HepG2 (cell line): ENCODE measurements at regions not wholly inside any gene's neighbourhood (a gene's known extent, or its start where the extent isn't known, plus 50 kb on each side); places are given as distances from the start of the nearest gene placed in this dataset.

Experiments used
- ATAC-seq: fragments of 200-7000 bp; cut with Tn5 transposase; 3 replicates; pipeline ENCODE4 v1.9.1; 2020; ENCODE audit warnings: mild to moderate bottlenecking, moderate library complexity
- BruUV-seq: library from RNA; stranded (reverse); fragments of 400-500 nt; replicated peaks from 2 replicates; lab custom pipeline; 2021; lab: Mats Ljungman, UMichigan
- CTCF ChIA-PET: fragments of 300-600 bp; formaldehyde crosslinking; extraction: SDS; loops from one replicate; lab custom pipeline; 2021; ENCODE audit warnings: low total read pairs, inconsistent platforms, low intra/inter-chr PET ratio; lab: Yijun Ruan, JAX
- POLR2A ChIA-PET: fragments of 350-600 bp; sonication (Branson Sonifier 250); formaldehyde crosslinking; loops from one replicate; lab custom pipeline; 2020; ENCODE audit warnings: antibody characterized with exemption, inconsistent platforms; lab: Yijun Ruan, JAX
- DNase-seq: peaks from one replicate; pipeline ENCODE4 v3.0.0-alpha.2; 2015; ENCODE audit warnings: low spot score
- FAIRE-seq: peaks from 3 replicates; lab custom pipeline; 2011; peaks lifted over from hg19 to GRCh38; lab: Jason Lieb, UNC
- H2AFZ ChIP-seq: one replicate; pipeline ENCODE4 v1.6.1; 2011; ENCODE audit warnings: low read length, inconsistent platforms
- H3K27ac ChIP-seq: fragments of 300-600 bp; 3 replicates; pipeline ENCODE4 v1.8.0; 2011; ENCODE audit warnings: mixed run types, mild to moderate bottlenecking, mixed read lengths, low read length, inconsistent platforms; ENCODE audit not compliant: insufficient read depth; ENCODE audit errors: extremely low read length
- H3K27me3 ChIP-seq, 2 experiments: fragments of 200-600 bp in 1 of 2; 2 replicates in 1 of 2; 3 replicates in 1 of 2; pipeline versions ENCODE4 v1.6.0 to v1.8.0; 2011; ENCODE audit warnings: low read length in 2 of 2, mild to moderate bottlenecking in 2 of 2, moderate library complexity in 2 of 2, inconsistent platforms in 1 of 2; ENCODE audit not compliant: insufficient read depth in 2 of 2, control insufficient read depth in 1 of 2
- H3K36me3 ChIP-seq, 2 experiments: fragments of 200-600 bp in 1 of 2; replicated peaks in 1 of 2; 2 replicates in 1 of 2; 3 replicates in 1 of 2; pipeline versions ENCODE4 v1.5.1 to v1.8.0; 2011; ENCODE audit warnings: low read length in 2 of 2, inconsistent platforms in 1 of 2; ENCODE audit not compliant: insufficient read depth in 2 of 2, control insufficient read depth in 1 of 2
- H3K4me1 ChIP-seq: 2 replicates; pipeline ENCODE4 v1.5.1; 2012; ENCODE audit warnings: low read length, inconsistent platforms; ENCODE audit not compliant: insufficient read depth
- H3K4me2 ChIP-seq: 2 replicates; pipeline ENCODE4 v1.6.0; 2011; ENCODE audit warnings: low read depth, low read length, inconsistent platforms
- H3K4me3 ChIP-seq, 3 experiments: fragments of 200-600 bp in 1 of 3; sonication (generic), shearing (Covaris generic) in 1 of 3; replicated peaks in 1 of 3; 2 replicates each; pipeline ENCODE4 v1.5.1; 2011 to 2016; ENCODE audit warnings: low read length in 3 of 3, inconsistent platforms in 2 of 3, low read depth in 2 of 3, mild to moderate bottlenecking in 2 of 3, control low read depth in 1 of 3, mixed read lengths in 1 of 3; ENCODE audit not compliant: insufficient read depth in 1 of 3
- H3K79me2 ChIP-seq: one replicate; pipeline ENCODE4 v1.6.1; 2011; ENCODE audit warnings: low read length, inconsistent platforms; ENCODE audit not compliant: insufficient read depth
- H3K9ac ChIP-seq: 2 replicates; pipeline ENCODE4 v1.6.0; 2011; ENCODE audit warnings: mild to moderate bottlenecking, low read depth, low read length, inconsistent platforms; ENCODE audit not compliant: insufficient read depth
- H3K9me3 ChIP-seq: 2 replicates; pipeline ENCODE4 v1.5.1; 2012; ENCODE audit warnings: mild to moderate bottlenecking, low read length
- H4K20me1 ChIP-seq: 2 replicates; pipeline ENCODE4 v1.6.0; 2011; ENCODE audit warnings: inconsistent platforms, mild to moderate bottlenecking, low read length, moderate library complexity; ENCODE audit not compliant: insufficient read depth
- DMTF1 ChIP-seq: sonication (generic); formaldehyde crosslinking; IDR thresholded peaks from 2 replicates; pipeline ENCODE4 v1.4.0; 2020; ENCODE audit warnings: mild to moderate bottlenecking, missing genetic modification reagents
- LBX2 ChIP-seq: sonication (generic); formaldehyde crosslinking; IDR thresholded peaks from 2 replicates; pipeline ENCODE4 v1.5.0; 2020; ENCODE audit warnings: missing genetic modification reagents, mild to moderate bottlenecking, borderline replicate concordance
- NAIF1 ChIP-seq: sonication (generic); formaldehyde crosslinking; IDR thresholded peaks from 2 replicates; pipeline ENCODE4 v1.5.0; 2020; ENCODE audit warnings: mild to moderate bottlenecking, missing genetic modification reagents, borderline replicate concordance
- PAX8 ChIP-seq: sonication (generic); formaldehyde crosslinking; IDR thresholded peaks from 2 replicates; pipeline ENCODE4 v1.8.0; 2022; ENCODE audit warnings: mild to moderate bottlenecking, missing genetic modification reagents, borderline replicate concordance
- RAD51 ChIP-seq: fragments of 450-650 bp; IDR thresholded peaks from 2 replicates; pipeline ENCODE4 v1.6.1; 2016; ENCODE audit warnings: borderline replicate concordance
- TARDBP ChIP-seq: sonication (generic); formaldehyde crosslinking; IDR thresholded peaks from 2 replicates; pipeline ENCODE4 v1.8.0; 2022; ENCODE audit warnings: mild to moderate bottlenecking, missing genetic modification reagents
- TRIM24 ChIP-seq: sonication (generic); formaldehyde crosslinking; IDR thresholded peaks from 2 replicates; pipeline ENCODE4 v1.8.0; 2022; ENCODE audit warnings: mild to moderate bottlenecking, missing genetic modification reagents
- ZBTB34 ChIP-seq: sonication (generic); formaldehyde crosslinking; IDR thresholded peaks from 2 replicates; pipeline ENCODE4 v1.8.0; 2022; ENCODE audit warnings: mild to moderate bottlenecking, missing genetic modification reagents
- ZNF431 ChIP-seq: sonication (generic); formaldehyde crosslinking; IDR thresholded peaks from 2 replicates; pipeline ENCODE4 v1.9.0; 2022; ENCODE audit warnings: missing genetic modification reagents, low read depth, mild to moderate bottlenecking, borderline replicate concordance
- ZNF839 ChIP-seq: sonication (generic); formaldehyde crosslinking; IDR thresholded peaks from 2 replicates; pipeline ENCODE4 v1.4.0; 2020; ENCODE audit warnings: missing genetic modification reagents, mild to moderate bottlenecking, borderline replicate concordance
- ZNF883 ChIP-seq: sonication (generic); formaldehyde crosslinking; IDR thresholded peaks from 2 replicates; pipeline ENCODE4 v1.5.1; 2020; ENCODE audit warnings: mild to moderate bottlenecking, missing genetic modification reagents; ENCODE audit errors: not compliant biosample characterization
- WGBS: methylation state at CpG from one replicate; pipeline ENCODE4 v1.1.6; 2017; ENCODE audit warnings: low lambda C conversion rate; 5-methylcytosine and 5-hydroxymethylcytosine counted together
- in situ Hi-C: cut with HindIII; loops from 2 replicates; pipeline ENCODE4 v1.10.0; 2017; ENCODE audit warnings: low pct_unique_long_range_greater_than_20kb; ENCODE audit not compliant: extremely low pct_ligation_motif_present
- intact Hi-C: fragments of 100-400 bp; cut with micrococcal nuclease; formaldehyde crosslinking; loops from one replicate; pipeline ENCODE4 v1.10.0; 2022; ENCODE audit not compliant: unreplicated experiment

- no peaks in the 10 kb centered on the region for H3K36me3 ChIP-seq
- H3K4me1 ChIP-seq: no peaks in the 10 kb centered on the region
- no peak for TF ChIP-seq TRIM24
- peak; percentile 74 for TF ChIP-seq RAD51
- TF ChIP-seq, all 625 proteins: peak for 1
- no TSS peak for BruUV-seq
- FAIRE-seq: no peak
- DNase-seq: no peak
- Histone ChIP-seq H3K4me3 (no peak overlapping the region), H3K27ac (no peak overlapping the region), H3K9ac (no peak overlapping the region), H3K4me2 (no peak overlapping the region), H3K9me3 (peaks cover 71% of the 10 kb centered on the region), H4K20me1 (no peaks in the 10 kb centered on the region), H3K79me2 (no peaks in the 10 kb centered on the region), H3K27me3 (no peaks in the 10 kb centered on the region), H2AFZ (no peak overlapping the region)
- ATAC-seq: no peak
- WGBS: 0% methylated on average over 1 of the region's 1 CpG
- in situ Hi-C loops (no loop called here), intact Hi-C loops (no loop called here)
- POLR2A ChIA-PET: no interaction called here
- CTCF ChIA-PET: no interaction called here
Observed at GRCh38 chr13:90564566-90564965, 782.9 kb upstream of the MIR17HG start.

GRCh38 chr13:90565985-90566713 lies 781.3 kb upstream of the MIR17HG start:
- H3K4me3 ChIP-seq: no peak overlapping the region
- FAIRE-seq (no peak), ATAC-seq (no peak), DNase-seq (no peak)
- H3K4me2 ChIP-seq: no peak overlapping the region
- H3K79me2 ChIP-seq: no peaks in the 10 kb centered on the region
- H3K27me3 ChIP-seq: no peaks in the 10 kb centered on the region
- ChIA-PET CTCF (no interaction called here), POLR2A (no interaction called here)
- H2AFZ ChIP-seq: no peak overlapping the region
- WGBS: 3% methylated on average over 3 of the region's 3 CpGs
- H3K9ac ChIP-seq: no peak overlapping the region
- no peaks in the 10 kb centered on the region for H4K20me1 ChIP-seq
- no TSS peak for BruUV-seq
- H3K4me1 ChIP-seq: no peaks in the 10 kb centered on the region
- intact Hi-C loops: no loop called here
- no peak overlapping the region for H3K27ac ChIP-seq
- no peak for TF ChIP-seq ZNF839
- TF ChIP-seq NAIF1 (CRISPR knock-in tag): no peak
- no peak for TF ChIP-seq PAX8 (CRISPR knock-in tag)
- no peak for TF ChIP-seq DMTF1 (CRISPR knock-in tag)
- no peak for TF ChIP-seq ZNF883 (CRISPR knock-in tag)
- TF ChIP-seq LBX2: no peak
- no peak for TF ChIP-seq TARDBP (CRISPR knock-in tag)
- no peak for TF ChIP-seq ZBTB34 (CRISPR knock-in tag)
- no peak for TF ChIP-seq ZNF431 (CRISPR knock-in tag)
- H3K36me3 ChIP-seq: no peaks in the 10 kb centered on the region
- in situ Hi-C loops: no loop called here
- H3K9me3 ChIP-seq: peaks cover 57% of the 10 kb centered on the region
